Esophagus squamous epithelium (tissue), 4 donors: ENCODE measurements at regions not wholly inside any gene's neighbourhood (a gene's known extent, or its start where the extent isn't known, plus 50 kb on each side); places are given as distances from the start of the nearest gene placed in this dataset.

ENCODE experiments used
- POLR2A ChIP-seq, 4 donors: fragments of 450-650 bp; IDR thresholded peaks; one replicate each; pipeline ENCODE4 v1.6.1; 2017; ENCODE audit warnings: antibody characterized with exemption in 4 of 4, mild to moderate bottlenecking in 4 of 4, moderate library complexity in 3 of 4
- TF ChIP-seq, protein P1 (sequence below), 6 experiments: fragments of 450-650 bp in 4 of 6; fragments of 200-600 bp in 2 of 6; sonication (generic) in 2 of 6; IDR thresholded peaks; one replicate each; pipeline ENCODE4 v1.5.1; 2016 to 2019; ENCODE audit warnings: antibody characterized with exemption in 6 of 6, mild to moderate bottlenecking in 4 of 6, moderate library complexity in 4 of 6

DNA sequence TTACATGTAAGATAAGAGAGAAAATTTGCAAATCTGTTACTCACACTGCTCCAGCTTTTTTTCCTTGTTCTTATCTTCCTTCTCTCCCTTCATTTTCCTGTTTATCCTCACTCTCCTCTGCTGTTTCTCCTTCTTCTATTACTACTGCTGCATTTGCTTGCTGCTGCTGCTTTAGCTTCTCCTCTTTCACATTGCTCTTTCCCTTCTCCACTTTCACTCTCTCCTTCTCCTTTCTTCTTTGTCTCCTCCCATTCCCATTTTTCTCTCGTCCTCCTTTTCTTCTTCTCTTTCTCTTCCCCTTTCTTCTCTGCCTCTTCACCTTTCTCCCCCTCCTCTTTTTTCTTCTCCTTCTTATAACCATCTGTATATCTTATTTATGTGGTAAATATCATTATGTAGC, 288.6 kb downstream of the CDH9 start:
- TF ChIP-seq, protein P1, sequence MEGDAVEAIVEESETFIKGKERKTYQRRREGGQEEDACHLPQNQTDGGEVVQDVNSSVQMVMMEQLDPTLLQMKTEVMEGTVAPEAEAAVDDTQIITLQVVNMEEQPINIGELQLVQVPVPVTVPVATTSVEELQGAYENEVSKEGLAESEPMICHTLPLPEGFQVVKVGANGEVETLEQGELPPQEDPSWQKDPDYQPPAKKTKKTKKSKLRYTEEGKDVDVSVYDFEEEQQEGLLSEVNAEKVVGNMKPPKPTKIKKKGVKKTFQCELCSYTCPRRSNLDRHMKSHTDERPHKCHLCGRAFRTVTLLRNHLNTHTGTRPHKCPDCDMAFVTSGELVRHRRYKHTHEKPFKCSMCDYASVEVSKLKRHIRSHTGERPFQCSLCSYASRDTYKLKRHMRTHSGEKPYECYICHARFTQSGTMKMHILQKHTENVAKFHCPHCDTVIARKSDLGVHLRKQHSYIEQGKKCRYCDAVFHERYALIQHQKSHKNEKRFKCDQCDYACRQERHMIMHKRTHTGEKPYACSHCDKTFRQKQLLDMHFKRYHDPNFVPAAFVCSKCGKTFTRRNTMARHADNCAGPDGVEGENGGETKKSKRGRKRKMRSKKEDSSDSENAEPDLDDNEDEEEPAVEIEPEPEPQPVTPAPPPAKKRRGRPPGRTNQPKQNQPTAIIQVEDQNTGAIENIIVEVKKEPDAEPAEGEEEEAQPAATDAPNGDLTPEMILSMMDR (IDR thresholded peaks at IDR 0.05) = no peak
- no peak for TF ChIP-seq POLR2A (IDR thresholded peaks at IDR 0.05)
